CD4-positive, alpha-beta memory T cell (primary cell): ENCODE measurements at regions not wholly inside any gene's neighbourhood (a gene's known extent, or its start where the extent isn't known, plus 50 kb on each side); places are given as distances from the start of the nearest gene placed in this dataset.

Experiments
- CTCF ChIA-PET: fragments of 350-600 bp; sonication (Branson Sonifier 250); formaldehyde crosslinking; loops from one replicate; lab custom pipeline; 2021; ENCODE audit warnings: inconsistent platforms; ENCODE audit not compliant: partially characterized antibody; lab: Charles Lee
- POLR2A ChIA-PET: fragments of 350-600 bp; sonication (Branson Sonifier 250); formaldehyde crosslinking; loops from one replicate; lab custom pipeline; 2021; ENCODE audit not compliant: partially characterized antibody; lab: Charles Lee
- DNase-seq, 5 donors: peaks; one replicate each; pipeline versions ENCODE4 v3.0.0 to v3.0.0-alpha.2; 2020 to 2022; ENCODE audit warnings: mixed read lengths in 1 of 5
- H3K27ac ChIP-seq: one replicate; pipeline ENCODE4 v1.7.0; 2013; ENCODE audit warnings: low read depth, low read length
- H3K27me3 ChIP-seq: 2 replicates; pipeline ENCODE4 v1.7.0; 2013; ENCODE audit warnings: mild to moderate bottlenecking, low read length, moderate library complexity; ENCODE audit not compliant: insufficient read depth
- H3K36me3 ChIP-seq: 2 replicates; pipeline ENCODE4 v1.7.0; 2013; ENCODE audit warnings: mild to moderate bottlenecking, low read length, moderate library complexity; ENCODE audit not compliant: insufficient read depth
- H3K4me1 ChIP-seq: 2 replicates; pipeline ENCODE4 v1.7.0; 2013; ENCODE audit warnings: mild to moderate bottlenecking, low read length, moderate library complexity; ENCODE audit not compliant: insufficient read depth
- H3K4me3 ChIP-seq, 2 donors: one replicate each; pipeline ENCODE4 v1.7.0; 2013; ENCODE audit warnings: low read length in 2 of 2, mild to moderate bottlenecking in 1 of 2
- H3K9me3 ChIP-seq, 2 donors: one replicate each; pipeline ENCODE4 v1.7.0; 2013; ENCODE audit warnings: low read length in 2 of 2, control low read depth in 1 of 2; ENCODE audit not compliant: control insufficient read depth in 1 of 2
- H3K27ac Mint-ChIP-seq, 7 donors: one replicate each; pipeline ENCODE4 v1.8.0; 2020 to 2021; ENCODE audit warnings: mixed read lengths in 7 of 7, mild to moderate bottlenecking in 6 of 7, inconsistent platforms in 3 of 7, moderate library complexity in 3 of 7
- H3K27me3 Mint-ChIP-seq, 2 donors: one replicate each; pipeline ENCODE4 v1.8.0; 2020 to 2021; ENCODE audit warnings: mixed read lengths in 2 of 2
- H3K36me3 Mint-ChIP-seq, 2 donors: one replicate each; pipeline ENCODE4 v1.8.0; 2020 to 2021; ENCODE audit warnings: mixed read lengths in 2 of 2, inconsistent platforms in 1 of 2, mild to moderate bottlenecking in 1 of 2
- H3K4me1 Mint-ChIP-seq, 4 donors: one replicate each; pipeline ENCODE4 v1.8.0; 2020 to 2021; ENCODE audit warnings: mixed read lengths in 4 of 4, mild to moderate bottlenecking in 1 of 4
- H3K4me3 Mint-ChIP-seq, 8 donors: one replicate each; pipeline ENCODE4 v1.8.0; 2020 to 2021; ENCODE audit warnings: mixed read lengths in 8 of 8, mild to moderate bottlenecking in 7 of 8, moderate library complexity in 6 of 8, inconsistent platforms in 3 of 8
- H3K9me3 Mint-ChIP-seq, 8 donors: one replicate each; pipeline ENCODE4 v1.8.0; 2020 to 2021; ENCODE audit warnings: mixed read lengths in 8 of 8, mild to moderate bottlenecking in 5 of 8, inconsistent platforms in 3 of 8, moderate library complexity in 1 of 8
- intact Hi-C: fragments of 100-400 bp; cut with micrococcal nuclease; formaldehyde crosslinking; loops from one replicate; pipeline ENCODE4 v1.15.1; 2023

GRCh38 chr6:106773996-106774629 is 144.7 kb downstream of the QRSL1 start:
- ChIA-PET CTCF (no interaction called here), POLR2A (no interaction called here)
- H3K27ac ChIP-seq = no peak overlapping the region
- intact Hi-C loops = no loop called here
- H3K4me3 Mint-ChIP-seq = no peak overlapping the region
- H3K27me3 ChIP-seq = no peaks in the 10 kb centered on the region
- H3K9me3 ChIP-seq = no peaks in the 10 kb centered on the region
- DNase-seq = no peak
- no peaks in the 10 kb centered on the region for H3K4me1 ChIP-seq
- peaks cover 0 to 28% (median 14%) of the 10 kb centered on the region in 8 donors for H3K9me3 Mint-ChIP-seq
- peaks cover 10 to 14% of the 10 kb centered on the region in 2 donors for H3K27me3 Mint-ChIP-seq
- H3K4me1 Mint-ChIP-seq = no peaks in the 10 kb centered on the region
- no peak overlapping the region for H3K27ac Mint-ChIP-seq
- H3K36me3 ChIP-seq = no peaks in the 10 kb centered on the region
- H3K4me3 ChIP-seq = no peak overlapping the region
- no peaks in the 10 kb centered on the region for H3K36me3 Mint-ChIP-seq

- no peaks in the 10 kb centered on the region for H3K36me3 Mint-ChIP-seq
- no peak overlapping the region for H3K4me3 ChIP-seq
- no peaks in the 10 kb centered on the region for H3K9me3 ChIP-seq
- ChIA-PET POLR2A (no interaction called here), CTCF (no interaction called here)
- no peaks in the 10 kb centered on the region for H3K36me3 ChIP-seq
- no peak overlapping the region for H3K27ac ChIP-seq
- intact Hi-C loops = no loop called here
- no peak overlapping the region for H3K4me3 Mint-ChIP-seq
- peaks cover 10 to 13% of the 10 kb centered on the region in 2 donors for H3K27me3 Mint-ChIP-seq
- peaks cover 0 to 27% (median 12%) of the 10 kb centered on the region in 8 donors for H3K9me3 Mint-ChIP-seq
- H3K4me1 ChIP-seq = no peaks in the 10 kb centered on the region
- H3K27me3 ChIP-seq = no peaks in the 10 kb centered on the region
- no peak overlapping the region for H3K27ac Mint-ChIP-seq
- DNase-seq = no peak
- H3K4me1 Mint-ChIP-seq = no peaks in the 10 kb centered on the region
Measured at GRCh38 chr6:106773522-106773921, 144.1 kb downstream of the QRSL1 start.

- H3K36me3 ChIP-seq = no peaks in the 10 kb centered on the region
- H3K27me3 ChIP-seq = no peaks in the 10 kb centered on the region
- intact Hi-C loops = no loop called here
- Mint-ChIP-seq H3K27ac (no peak overlapping the region), H3K27me3 (peaks cover 9 to 10% of the 10 kb centered on the region in 2 donors), H3K4me1 (no peaks in the 10 kb centered on the region), H3K36me3 (no peaks in the 10 kb centered on the region), H3K4me3 (no peak overlapping the region), H3K9me3 (peaks cover 0 to 28% (median 13%) of the 10 kb centered on the region in 8 donors)
- CTCF ChIA-PET = no interaction called here
- no peak overlapping the region for H3K4me3 ChIP-seq
- POLR2A ChIA-PET = no interaction called here
- DNase-seq = no peak
- H3K4me1 ChIP-seq = no peaks in the 10 kb centered on the region
- H3K27ac ChIP-seq = no peak overlapping the region
- no peaks in the 10 kb centered on the region for H3K9me3 ChIP-seq
Measured at GRCh38 chr6:106772270-106773142, 143.1 kb downstream of the QRSL1 start.

GRCh38 chr6:106771822-106772221 is 142.4 kb downstream of the QRSL1 start:
- Histone ChIP-seq H3K27me3 (no peaks in the 10 kb centered on the region), H3K4me1 (no peaks in the 10 kb centered on the region), H3K27ac (no peak overlapping the region), H3K36me3 (no peaks in the 10 kb centered on the region), H3K9me3 (no peaks in the 10 kb centered on the region), H3K4me3 (no peak overlapping the region)
- Mint-ChIP-seq H3K4me1 (no peaks in the 10 kb centered on the region), H3K9me3 (peaks cover 0 to 27% (median 12%) of the 10 kb centered on the region in 8 donors), H3K27ac (no peak overlapping the region), H3K27me3 (peaks cover 4 to 9% of the 10 kb centered on the region in 2 donors), H3K36me3 (no peaks in the 10 kb centered on the region), H3K4me3 (no peak overlapping the region)
- ChIA-PET POLR2A (no interaction called here), CTCF (no interaction called here)
- DNase-seq = no peak
- intact Hi-C loops = no loop called here

- no peaks in the 10 kb centered on the region for H3K27me3 ChIP-seq
- no peak overlapping the region for H3K27ac ChIP-seq
- Mint-ChIP-seq H3K27me3 (peaks cover 3 to 6% of the 10 kb centered on the region in 2 donors), H3K36me3 (no peaks in the 10 kb centered on the region), H3K4me3 (no peak overlapping the region), H3K4me1 (no peaks in the 10 kb centered on the region), H3K9me3 (peaks cover 0 to 27% (median 12%) of the 10 kb centered on the region in 8 donors), H3K27ac (no peak overlapping the region)
- no peaks in the 10 kb centered on the region for H3K36me3 ChIP-seq
- POLR2A ChIA-PET = no interaction called here
- DNase-seq = no peak
- no peaks in the 10 kb centered on the region for H3K4me1 ChIP-seq
- CTCF ChIA-PET = no interaction called here
- H3K4me3 ChIP-seq = no peak overlapping the region
- intact Hi-C loops = no loop called here
- no peaks in the 10 kb centered on the region for H3K9me3 ChIP-seq
Measured at GRCh38 chr6:106770663-106771062, 141.3 kb downstream of the QRSL1 start.

GRCh38 chr6:106770081-106770480 is 140.7 kb downstream of the QRSL1 start:
- no peaks in the 10 kb centered on the region for H3K36me3 ChIP-seq
- H3K9me3 Mint-ChIP-seq = peaks cover 0 to 27% (median 12%) of the 10 kb centered on the region in 8 donors
- no peak overlapping the region for H3K4me3 Mint-ChIP-seq
- H3K4me1 Mint-ChIP-seq = no peaks in the 10 kb centered on the region
- H3K36me3 Mint-ChIP-seq = no peaks in the 10 kb centered on the region
- CTCF ChIA-PET = no interaction called here
- H3K27me3 Mint-ChIP-seq = peaks cover 3 to 4% of the 10 kb centered on the region in 2 donors
- POLR2A ChIA-PET = no interaction called here
- no peaks in the 10 kb centered on the region for H3K4me1 ChIP-seq
- DNase-seq = no peak
- H3K9me3 ChIP-seq = no peaks in the 10 kb centered on the region
- intact Hi-C loops = no loop called here
- no peak overlapping the region for H3K27ac ChIP-seq
- H3K27me3 ChIP-seq = no peaks in the 10 kb centered on the region
- H3K27ac Mint-ChIP-seq = no peak overlapping the region
- H3K4me3 ChIP-seq = no peak overlapping the region

- Histone ChIP-seq H3K4me1 (no peaks in the 10 kb centered on the region), H3K27me3 (no peaks in the 10 kb centered on the region), H3K27ac (no peak overlapping the region), H3K9me3 (no peaks in the 10 kb centered on the region), H3K4me3 (no peak overlapping the region), H3K36me3 (no peaks in the 10 kb centered on the region)
- Mint-ChIP-seq H3K27ac (no peak overlapping the region), H3K27me3 (peaks cover 0 to 3% of the 10 kb centered on the region in 2 donors), H3K9me3 (peaks cover 0 to 27% (median 13%) of the 10 kb centered on the region in 8 donors), H3K4me3 (no peak overlapping the region), H3K36me3 (no peaks in the 10 kb centered on the region), H3K4me1 (no peaks in the 10 kb centered on the region)
- DNase-seq = no peak
- CTCF ChIA-PET = no interaction called here
- intact Hi-C loops = no loop called here
- POLR2A ChIA-PET = no interaction called here
Measured at GRCh38 chr6:106767271-106767670, 137.9 kb downstream of the QRSL1 start.
